Fibroblast of mammary gland (primary cell): ENCODE measurements at regions not wholly inside any gene's neighbourhood (a gene's known extent, or its start where the extent isn't known, plus 50 kb on each side); places are given as distances from the start of the nearest gene placed in this dataset.

Source experiments
- DNase-seq: peaks from one replicate; pipeline ENCODE4 v3.0.0-alpha.2; 2010; ENCODE audit warnings: low read depth
- H3K4me3 ChIP-seq: 2 replicates; pipeline ENCODE4 v1.5.1; 2011; ENCODE audit warnings: low read depth, mild to moderate bottlenecking, low read length, moderate library complexity; ENCODE audit not compliant: control insufficient read depth
- CTCF ChIP-seq: conservative IDR thresholded peaks from 2 replicates; pipeline ENCODE4 v1.5.1; 2011; ENCODE audit warnings: low read depth, low read length, inconsistent platforms; ENCODE audit not compliant: control insufficient read depth, insufficient read depth

- TF ChIP-seq CTCF = no peak
- H3K4me3 ChIP-seq = no peak overlapping the region
- DNase-seq = no peak
These were observed 76.8 kb upstream of the NANOS1 start for GRCh38 chr10:118952493-118953295.

GRCh38 chr10:118953598-118954393 is 75.7 kb upstream of the NANOS1 start:
- peak; percentile 21 for DNase-seq
- H3K4me3 ChIP-seq = no peak overlapping the region
- no peak for TF ChIP-seq CTCF

- TF ChIP-seq CTCF = no peak
- DNase-seq = no peak
- no peak overlapping the region for H3K4me3 ChIP-seq
These were observed 74.0 kb upstream of the NANOS1 start for GRCh38 chr10:118955531-118955930.

- DNase-seq = no peak
- no peak overlapping the region for H3K4me3 ChIP-seq
- no peak for TF ChIP-seq CTCF
These were observed 73.3 kb upstream of the NANOS1 start for GRCh38 chr10:118955951-118956801.

GRCh38 chr10:118956802-118957442 is 72.6 kb upstream of the NANOS1 start:
- no peak for DNase-seq
- no peak overlapping the region for H3K4me3 ChIP-seq
- TF ChIP-seq CTCF = no peak

GRCh38 chr10:118957443-118957825 is 72.1 kb upstream of the NANOS1 start:
- no peak for DNase-seq
- no peak overlapping the region for H3K4me3 ChIP-seq
- TF ChIP-seq CTCF = no peak
